IMR-90 (cell line): ENCODE measurements at regions not wholly inside any gene's neighbourhood (a gene's known extent, or its start where the extent isn't known, plus 50 kb on each side); places are given as distances from the start of the nearest gene placed in this dataset.

Source experiments
- ATAC-seq: fragments of 200-7000 bp; cut with Tn5 transposase; 2 replicates; pipeline ENCODE4 v1.9.1; 2020; ENCODE audit warnings: low read depth, mild to moderate bottlenecking, moderate library complexity
- BruUV-seq: library from RNA; stranded (reverse); fragments of 400-500 nt; replicated peaks from 2 replicates; lab custom pipeline; 2021; lab: Mats Ljungman, UMichigan
- CTCF ChIA-PET: fragments of 300-600 bp; formaldehyde crosslinking; extraction: SDS; loops from one replicate; lab custom pipeline; 2021; ENCODE audit warnings: antibody characterized with exemption; lab: Yijun Ruan, JAX
- POLR2A ChIA-PET: fragments of 300-600 bp; sonication (Branson Sonifier 250); formaldehyde crosslinking; loops from one replicate; lab custom pipeline; 2022; ENCODE audit warnings: antibody characterized with exemption; ENCODE audit not compliant: unreplicated experiment; lab: Charles Lee
- DNase-seq: peaks from one replicate; pipeline ENCODE4 v3.0.0; 2013
- H2AFZ ChIP-seq: replicated peaks from 2 replicates; pipeline ENCODE3; 2013; ENCODE audit warnings: low read length, mild to moderate bottlenecking; ENCODE audit not compliant: poor library complexity
- H2AK5ac ChIP-seq: 2 replicates; pipeline ENCODE4 v1.6.1; 2013; ENCODE audit warnings: low read depth, low read length, inconsistent platforms
- H2AK9ac ChIP-seq: replicated peaks from 2 replicates; pipeline ENCODE3; 2013; ENCODE audit warnings: mild to moderate bottlenecking, low read depth, low read length, moderate library complexity; ENCODE audit not compliant: poor library complexity
- H2BK120ac ChIP-seq: 2 replicates; pipeline ENCODE4 v1.6.1; 2013; ENCODE audit warnings: low read depth, low read length, inconsistent platforms
- H2BK15ac ChIP-seq: 3 replicates; pipeline ENCODE4 v1.6.1; 2013; ENCODE audit warnings: low read depth, low read length, inconsistent platforms
- H2BK20ac ChIP-seq: 2 replicates; pipeline ENCODE4 v1.6.1; 2013; ENCODE audit warnings: low read depth, mild to moderate bottlenecking, inconsistent platforms, low read length, moderate library complexity
- H2BK5ac ChIP-seq: 2 replicates; pipeline ENCODE4 v1.6.1; 2013; ENCODE audit warnings: mild to moderate bottlenecking, low read depth, low read length, inconsistent platforms; ENCODE audit not compliant: poor library complexity, severe bottlenecking
- H3K14ac ChIP-seq: replicated peaks from 2 replicates; pipeline ENCODE4 v1.6.1; 2013; ENCODE audit warnings: low read depth, low read length, inconsistent platforms
- H3K18ac ChIP-seq: 2 replicates; pipeline ENCODE4 v1.6.1; 2013; ENCODE audit warnings: low read depth, low read length, control low read depth
- H3K23ac ChIP-seq: 2 replicates; pipeline ENCODE4 v1.6.1; 2013; ENCODE audit warnings: low read depth, low read length, inconsistent platforms
- H3K27ac ChIP-seq: 2 replicates; pipeline ENCODE4 v1.5.1; 2013; ENCODE audit warnings: mild to moderate bottlenecking, control low read depth, low read length; ENCODE audit not compliant: insufficient read depth
- H3K27me3 ChIP-seq: 2 replicates; pipeline ENCODE4 v1.6.1; 2013; ENCODE audit warnings: low read length; ENCODE audit not compliant: control insufficient read depth, insufficient read depth
- H3K36me3 ChIP-seq: 2 replicates; pipeline ENCODE4 v1.6.1; 2013; ENCODE audit warnings: low read length, mixed read lengths; ENCODE audit not compliant: control insufficient read depth, insufficient read depth
- H3K4ac ChIP-seq: 2 replicates; pipeline ENCODE4 v1.6.1; 2013; ENCODE audit warnings: low read depth, low read length, inconsistent platforms
- H3K4me1 ChIP-seq: 2 replicates; pipeline ENCODE4 v1.6.1; 2013; ENCODE audit warnings: low read length, mixed read lengths; ENCODE audit not compliant: control insufficient read depth, insufficient read depth
- H3K4me2 ChIP-seq: 2 replicates; pipeline ENCODE4 v1.6.1; 2013; ENCODE audit warnings: low read depth, mild to moderate bottlenecking, control low read depth, low read length, moderate library complexity
- H3K4me3 ChIP-seq: 2 replicates; pipeline ENCODE4 v1.5.1; 2013; ENCODE audit warnings: low read depth, mild to moderate bottlenecking, control low read depth, low read length, moderate library complexity; ENCODE audit not compliant: insufficient read depth
- H3K56ac ChIP-seq: 2 replicates; pipeline ENCODE4 v1.6.1; 2013; ENCODE audit warnings: low read length, inconsistent platforms; ENCODE audit not compliant: insufficient read depth; ENCODE audit errors: extremely low read depth
- H3K79me1 ChIP-seq, 2 experiments: 2 replicates each; pipeline ENCODE4 v1.6.1; 2013; ENCODE audit warnings: low read length in 2 of 2, inconsistent platforms in 1 of 2, low read depth in 1 of 2
- H3K9ac ChIP-seq: 2 replicates; pipeline ENCODE4 v1.6.1; 2013; ENCODE audit warnings: low read depth, low read length, control low read depth
- H3K9me1 ChIP-seq: 2 replicates; pipeline ENCODE4 v1.6.1; 2013; ENCODE audit warnings: low read length, inconsistent platforms; ENCODE audit not compliant: insufficient read depth
- H3K9me3 ChIP-seq: 2 replicates; pipeline ENCODE4 v1.6.1; 2013; ENCODE audit warnings: low read length; ENCODE audit not compliant: control insufficient read depth, insufficient read depth
- H4K20me1 ChIP-seq: 2 replicates; pipeline ENCODE4 v1.6.1; 2013; ENCODE audit warnings: low read length, inconsistent platforms; ENCODE audit not compliant: insufficient read depth
- H4K5ac ChIP-seq: 2 replicates; pipeline ENCODE4 v1.6.1; 2013; ENCODE audit warnings: mild to moderate bottlenecking, low read depth, low read length, control low read depth
- H4K8ac ChIP-seq, 2 experiments: 2 replicates each; pipeline ENCODE4 v1.6.1; 2013; ENCODE audit warnings: low read depth in 2 of 2, low read length in 2 of 2, control low read depth in 1 of 2, inconsistent platforms in 1 of 2
- H4K91ac ChIP-seq: 2 replicates; pipeline ENCODE4 v1.6.1; 2013; ENCODE audit warnings: low read depth, low read length, inconsistent platforms; ENCODE audit not compliant: insufficient read depth
- CEBPB ChIP-seq: IDR thresholded peaks from 2 replicates; pipeline ENCODE4 v1.6.1; 2012; ENCODE audit warnings: low read depth, low read length, improper control_type of control experiment
- CHD1 ChIP-seq: IDR thresholded peaks from 2 replicates; pipeline ENCODE4 v1.6.1; 2012; ENCODE audit warnings: low read depth, low read length, improper control_type of control experiment
- ELK1 ChIP-seq: fragments of 150-350 bp; IDR thresholded peaks from 2 replicates; pipeline ENCODE4 v1.6.1; 2016; ENCODE audit warnings: low read depth, mild to moderate bottlenecking, low read length, moderate library complexity, borderline replicate concordance
- FOS ChIP-seq: fragments of 150-350 bp; IDR thresholded peaks from 2 replicates; pipeline ENCODE4 v1.6.1; 2016; ENCODE audit warnings: low read depth, low read length
- MAFK ChIP-seq: IDR thresholded peaks from 2 replicates; pipeline ENCODE4 v1.6.1; 2012; ENCODE audit warnings: low read depth, low read length, improper control_type of control experiment
- MAZ ChIP-seq: IDR thresholded peaks from 2 replicates; pipeline ENCODE4 v1.6.1; 2012; ENCODE audit warnings: low read depth, mild to moderate bottlenecking, low read length, improper control_type of control experiment, moderate library complexity, borderline replicate concordance
- MXI1 ChIP-seq: IDR thresholded peaks from 2 replicates; pipeline ENCODE4 v1.6.1; 2012; ENCODE audit warnings: low read depth, mild to moderate bottlenecking, low read length, moderate library complexity, borderline replicate concordance
- NFE2L2 ChIP-seq: fragments of 150-350 bp; IDR thresholded peaks from 2 replicates; pipeline ENCODE4 v1.6.1; 2016; ENCODE audit warnings: low read depth, mild to moderate bottlenecking, low read length
- POLR2A ChIP-seq: IDR thresholded peaks from 2 replicates; pipeline ENCODE4 v1.6.1; 2012; ENCODE audit warnings: mild to moderate bottlenecking, low read depth, low read length
- RCOR1 ChIP-seq: IDR thresholded peaks from 2 replicates; pipeline ENCODE4 v1.6.1; 2012; ENCODE audit warnings: mild to moderate bottlenecking, low read length, improper control_type of control experiment; ENCODE audit not compliant: insufficient replicate concordance
- SMC3 ChIP-seq: fragments of 150-350 bp; IDR thresholded peaks from 2 replicates; pipeline ENCODE4 v1.6.1; 2016; ENCODE audit warnings: low read depth, mild to moderate bottlenecking, antibody characterized with exemption, low read length, moderate library complexity
- WGBS, 2 experiments: methylation state at CpG; one replicate each; pipeline versions ENCODE4 v1.1.5 to v1.1.7; 2013; ENCODE audit warnings: missing lambda C conversion rate in 2 of 2; ENCODE audit not compliant: insufficient read length in 1 of 2; ENCODE audit errors: extremely low coverage in 2 of 2; 5-methylcytosine and 5-hydroxymethylcytosine counted together
- dilution Hi-C: fragments of 300-500 bp; cut with HindIII; formaldehyde crosslinking; loops from one replicate; pipeline ENCODE4 v1.14.3; 2018; ENCODE audit warnings: low sequenced_read_pairs; ENCODE audit not compliant: unreplicated experiment
- in situ Hi-C: fragments of 300-500 bp; cut with MboI; formaldehyde crosslinking; loops from 3 replicates; pipeline ENCODE4 v1.14.3; 2019; ENCODE audit warnings: low sequenced_read_pairs, inconsistent platforms, mixed read lengths
- intact Hi-C: fragments of 100-400 bp; cut with micrococcal nuclease; formaldehyde crosslinking; loops from 2 replicates; pipeline ENCODE4 v1.10.0; 2022

DNA sequence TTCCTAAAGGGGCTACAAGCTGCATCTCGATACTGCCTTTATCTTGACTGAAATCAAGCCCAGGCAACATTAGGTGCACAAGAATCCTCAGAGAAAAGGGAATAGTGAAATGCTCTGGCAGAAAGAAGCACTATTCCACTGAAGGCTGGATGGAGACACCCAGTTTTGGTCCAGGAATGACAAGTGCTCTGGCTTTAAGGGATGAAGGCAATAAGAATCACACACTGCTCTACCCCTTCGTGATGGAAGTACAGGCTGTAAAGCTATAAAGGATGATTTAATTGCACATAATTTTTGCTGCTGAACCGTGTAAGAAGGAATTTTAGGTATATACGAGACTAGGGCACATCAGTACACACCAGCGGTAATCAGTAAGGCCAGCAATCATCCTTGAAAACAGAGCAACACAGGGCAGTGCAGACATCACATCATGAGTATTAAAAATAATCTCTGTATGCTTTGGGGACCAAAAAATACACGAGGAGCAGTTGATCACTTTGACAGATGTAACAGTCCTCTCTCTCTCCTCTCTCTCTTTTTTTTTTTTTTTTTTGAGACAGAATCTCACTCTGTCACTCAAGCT lies 414.6 kb upstream of the TBL1XR1 start:
- H3K4me2 ChIP-seq = no peak overlapping the region
- POLR2A ChIA-PET = interaction anchor here (0.6 kb wide), 1 partner anchor 149 kb away, joined by 7 read pairs; no protein-coding TSS in a partner anchor
- H4K20me1 ChIP-seq = no peaks in the 10 kb centered on the region
- ATAC-seq = no peak
- H3K4me3 ChIP-seq = no peak overlapping the region
- 0 out of 2 replicates have a peak overlapping the region, but pooled peaks have one; percentile 28 for H3K14ac ChIP-seq
- peak overlapping the region; percentile 20; the same call in 1 of the 2 replicates for H2AK5ac ChIP-seq
- no peak overlapping the region for H3K9ac ChIP-seq
- no TSS peak for BruUV-seq
- no peak overlapping the region for H2AK9ac ChIP-seq
- H3K27me3 ChIP-seq = no peaks in the 10 kb centered on the region
- no peak overlapping the region for H3K23ac ChIP-seq
- peak overlapping the region; percentile 89 for H3K18ac ChIP-seq
- H3K9me3 ChIP-seq = no peaks in the 10 kb centered on the region
- no peak for TF ChIP-seq NFE2L2
- TF ChIP-seq CHD1 = no peak
- no peak for TF ChIP-seq MXI1
- no peak for TF ChIP-seq CEBPB
- no peak for TF ChIP-seq MAFK
- no peak for TF ChIP-seq RCOR1
- TF ChIP-seq MAZ = no peak
- TF ChIP-seq POLR2A = no peak
- TF ChIP-seq ELK1 = no peak
- no peak for TF ChIP-seq FOS
- no peak for TF ChIP-seq SMC3
- CTCF ChIA-PET = no interaction called here
- H4K8ac ChIP-seq = peak overlapping the region in 1 of 2 experiments; percentile 17; a peak in 1 of 4 replicates
- dilution Hi-C loops (no loop called here), in situ Hi-C loops (no loop called here), intact Hi-C loops (loop anchor here (10.0 kb wide), 1 partner anchor 773 kb away; no protein-coding TSS in a partner anchor)
- no peak overlapping the region for H3K56ac ChIP-seq
- no peak overlapping the region for H2AFZ ChIP-seq
- H3K4ac ChIP-seq = peak overlapping the region; percentile 1; the same call in 1 of the 2 replicates
- peak overlapping the region; percentile 78; the same call in 1 of the 2 replicates for H4K5ac ChIP-seq
- H3K4me1 ChIP-seq = peaks cover 15% of the 10 kb centered on the region
- no peaks in the 10 kb centered on the region for H3K36me3 ChIP-seq
- 50% methylated on average over 2 of the region's 6 CpGs; no CpG with 5 or more reads in 1 of the 2 experiments for WGBS, 2 experiments
- H3K79me1 ChIP-seq = no peaks in the 10 kb centered on the region
- H2BK5ac ChIP-seq = no peak overlapping the region
- no peak overlapping the region for H2BK20ac ChIP-seq
- no peak for DNase-seq
- no peak overlapping the region; the same call in 2 of the 3 replicates for H2BK15ac ChIP-seq
- no peak overlapping the region for H3K27ac ChIP-seq
- H3K9me1 ChIP-seq = 0 out of 2 replicates have a peak, but pooled peaks cover 3% of the 10 kb centered on the region
- no peak overlapping the region for H2BK120ac ChIP-seq
- H4K91ac ChIP-seq = peak overlapping the region; percentile 33; the same call in 1 of the 2 replicates
